Stimulated activated effector memory CD8-positive, alpha-beta T cell treated with anti-CD3 and anti-CD28 coated beads, Interleukin-12 subunit alpha, Interleukin-12 subunit beta, amount 100 ng/mL, for 72 hours (primary cell): ENCODE measurements at regions not wholly inside any gene's neighbourhood (a gene's known extent, or its start where the extent isn't known, plus 50 kb on each side); places are given as distances from the start of the nearest gene placed in this dataset.
A peak's percentile ranks its signal among the peaks of the same experiment; 100 is the strongest.

ENCODE experiments used
- ATAC-seq: fragments of 150-1000 bp; cut with Tn5 transposase; 2 replicates; pipeline ENCODE4 v1.10.0; 2021
- DNase-seq, 2 donors: peaks; one replicate each; pipeline ENCODE4 v3.0.0; 2021 to 2022; ENCODE audit warnings: low spot score in 2 of 2
- H3K27ac Mint-ChIP-seq: one replicate; pipeline ENCODE4 v1.8.0; 2022; ENCODE audit warnings: mild to moderate bottlenecking, mixed read lengths
- H3K36me3 Mint-ChIP-seq: one replicate; pipeline ENCODE4 v1.8.0; 2022; ENCODE audit warnings: mild to moderate bottlenecking, mixed read lengths
- H3K4me1 Mint-ChIP-seq: one replicate; pipeline ENCODE4 v1.8.0; 2022; ENCODE audit warnings: mixed read lengths
- H3K4me3 Mint-ChIP-seq: one replicate; pipeline ENCODE4 v1.8.0; 2022; ENCODE audit warnings: mild to moderate bottlenecking, mixed read lengths
- H3K9me3 Mint-ChIP-seq: one replicate; pipeline ENCODE4 v1.8.0; 2022; ENCODE audit warnings: mixed read lengths

- no peak for DNase-seq
Measured at GRCh38 chr1:56357927-56358690, 221.3 kb downstream of the PLPP3 start.

DNA sequence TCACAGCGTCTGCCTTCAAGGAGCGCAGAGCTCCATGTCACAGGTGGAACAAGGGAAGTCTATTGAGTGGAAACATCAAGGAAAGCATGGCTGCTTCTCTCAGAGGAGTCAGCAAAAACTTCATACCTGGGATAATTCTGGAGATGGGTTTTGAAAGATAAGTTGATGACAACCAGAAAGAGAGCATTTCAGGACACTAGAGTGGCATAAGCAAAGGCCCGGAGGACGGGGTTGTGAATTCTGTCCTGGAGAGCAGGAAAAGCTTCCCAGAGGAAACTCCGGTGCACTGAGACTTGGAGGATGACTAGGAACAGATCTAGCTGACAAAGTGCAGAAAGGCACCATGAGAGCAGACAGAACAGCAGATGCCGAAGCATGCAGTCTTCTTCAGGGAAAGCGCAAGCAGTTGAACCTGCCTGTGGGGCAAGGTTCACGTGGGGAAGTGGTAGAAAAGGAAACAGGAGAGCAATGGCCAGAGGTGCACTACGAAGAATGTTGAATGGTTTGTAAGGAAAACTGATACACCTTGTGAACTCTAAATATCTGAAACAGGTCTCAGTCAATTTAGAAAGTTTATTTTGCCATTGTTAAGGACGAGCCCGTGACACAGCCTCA lies 222.9 kb downstream of the PLPP3 start:
- no peak overlapping the region for H3K4me3 Mint-ChIP-seq
- H3K36me3 Mint-ChIP-seq: no peaks in the 10 kb centered on the region
- DNase-seq: no peak
- no peaks in the 10 kb centered on the region for H3K9me3 Mint-ChIP-seq
- no peak for ATAC-seq
- no peaks in the 10 kb centered on the region for H3K4me1 Mint-ChIP-seq
- H3K27ac Mint-ChIP-seq: no peak overlapping the region

More at GRCh38 chr1:56357927-56358690, 221.3 kb downstream of the PLPP3 start:
- no peak for ATAC-seq
- Mint-ChIP-seq H3K36me3 (no peaks in the 10 kb centered on the region), H3K4me1 (no peaks in the 10 kb centered on the region), H3K9me3 (no peaks in the 10 kb centered on the region), H3K27ac (no peak overlapping the region), H3K4me3 (no peak overlapping the region)

- ATAC-seq: no peak
- no peaks in the 10 kb centered on the region for H3K4me1 Mint-ChIP-seq
- DNase-seq: no peak
- H3K4me3 Mint-ChIP-seq: no peak overlapping the region
- H3K9me3 Mint-ChIP-seq: no peaks in the 10 kb centered on the region
- no peaks in the 10 kb centered on the region for H3K36me3 Mint-ChIP-seq
- no peak overlapping the region for H3K27ac Mint-ChIP-seq
Measured at GRCh38 chr1:56355918-56356317, 223.4 kb downstream of the PLPP3 start.

DNA sequence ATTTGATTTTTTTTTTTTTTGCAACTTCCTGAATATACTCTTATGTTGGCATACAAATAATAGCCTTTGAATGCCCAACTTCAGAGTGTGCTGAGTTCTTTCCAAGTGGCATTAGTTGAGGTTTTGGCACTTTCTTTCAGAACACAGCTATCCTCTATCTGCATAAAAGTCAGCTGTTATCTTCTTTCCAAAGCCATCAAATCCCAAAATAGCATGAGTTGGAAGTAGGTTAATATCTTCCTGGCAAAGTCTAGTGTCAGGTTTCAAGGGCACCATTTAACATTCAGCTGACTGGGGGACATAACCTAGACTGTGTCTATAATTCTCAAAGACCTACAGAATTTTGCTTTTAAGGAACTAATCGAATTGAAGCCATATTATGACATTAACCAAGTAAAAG lies 223.9 kb downstream of the PLPP3 start:
- Mint-ChIP-seq H3K36me3 (no peaks in the 10 kb centered on the region), H3K27ac (no peak overlapping the region), H3K9me3 (no peaks in the 10 kb centered on the region), H3K4me1 (no peaks in the 10 kb centered on the region), H3K4me3 (no peak overlapping the region)
- ATAC-seq (no peak), DNase-seq (no peak)

DNA sequence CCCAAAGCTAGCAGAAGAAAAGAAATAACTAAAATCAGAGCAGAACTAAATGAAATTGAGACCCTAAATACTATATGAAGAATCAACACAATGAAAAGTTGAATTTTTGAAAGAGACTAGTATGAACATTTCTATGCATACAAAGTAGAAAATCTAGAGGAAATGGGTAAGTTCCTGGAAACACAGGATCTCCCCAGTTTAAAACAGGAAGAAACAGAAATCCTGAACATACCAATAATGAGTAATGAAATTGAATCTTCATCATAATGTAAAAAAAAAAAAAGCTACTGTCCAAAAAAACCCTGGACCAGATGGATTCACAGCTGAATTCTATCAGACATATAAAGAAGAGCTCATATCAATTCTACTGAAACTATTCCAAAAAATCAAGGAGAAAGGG lies 233.5 kb downstream of the PLPP3 start:
- Mint-ChIP-seq H3K27ac (no peak overlapping the region), H3K4me1 (no peaks in the 10 kb centered on the region), H3K36me3 (no peaks in the 10 kb centered on the region), H3K9me3 (peaks cover 9% of the 10 kb centered on the region), H3K4me3 (no peak overlapping the region)
- ATAC-seq: no peak
- no peak for DNase-seq

DNA sequence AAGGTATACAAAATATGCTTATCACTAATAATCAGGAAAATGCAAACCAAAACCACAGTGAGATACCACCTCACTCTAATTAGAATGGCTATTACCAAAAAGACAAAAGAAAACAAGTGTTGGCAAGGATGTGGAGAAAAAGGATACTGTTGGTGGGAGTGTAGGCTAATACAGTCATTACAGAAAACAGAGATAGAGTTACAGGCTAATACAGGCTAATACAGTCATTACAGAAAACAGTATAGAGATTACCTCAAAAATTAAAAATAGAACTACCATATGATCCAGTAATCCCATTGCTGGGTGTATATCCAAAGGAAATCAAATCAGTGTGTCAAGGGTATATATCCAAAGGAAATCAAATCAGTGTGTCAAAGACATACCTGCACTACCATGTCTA lies 238.4 kb downstream of the PLPP3 start:
- Mint-ChIP-seq H3K27ac (no peak overlapping the region), H3K9me3 (peaks cover 6% of the 10 kb centered on the region), H3K36me3 (no peaks in the 10 kb centered on the region), H3K4me1 (no peaks in the 10 kb centered on the region), H3K4me3 (no peak overlapping the region)
- ATAC-seq (no peak), DNase-seq (no peak)

GRCh38 chr1:56339786-56340465 lies 239.4 kb downstream of the PLPP3 start:
- Mint-ChIP-seq H3K4me1 (no peaks in the 10 kb centered on the region), H3K36me3 (no peaks in the 10 kb centered on the region), H3K4me3 (no peak overlapping the region), H3K27ac (no peak overlapping the region), H3K9me3 (peaks cover 2% of the 10 kb centered on the region)
- no peak for ATAC-seq
- DNase-seq: no peak

DNA sequence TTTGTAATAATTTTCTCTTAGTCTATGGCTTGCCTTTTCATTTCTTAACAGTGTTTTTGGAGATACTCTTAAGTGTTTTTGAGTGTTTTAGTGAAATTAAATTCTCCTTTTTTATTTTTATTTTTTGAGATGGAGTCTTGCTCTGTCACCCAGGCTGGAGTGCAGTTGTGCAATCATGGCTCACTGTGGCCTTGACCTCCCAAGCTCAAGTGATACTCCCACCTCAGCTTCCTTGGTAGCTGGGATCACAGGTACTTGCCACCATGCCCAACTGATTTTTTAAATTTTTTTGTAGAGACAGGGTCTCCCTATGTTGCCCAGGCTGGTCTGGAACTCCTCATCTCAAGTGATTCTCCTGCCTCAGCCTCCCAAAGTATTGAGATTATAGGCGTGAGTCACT lies 240.3 kb downstream of the PLPP3 start:
- no peaks in the 10 kb centered on the region for H3K36me3 Mint-ChIP-seq
- H3K4me1 Mint-ChIP-seq: no peaks in the 10 kb centered on the region
- DNase-seq: no peak
- no peak for ATAC-seq
- no peak overlapping the region for H3K27ac Mint-ChIP-seq
- H3K4me3 Mint-ChIP-seq: no peak overlapping the region
- peaks cover 2% of the 10 kb centered on the region for H3K9me3 Mint-ChIP-seq

GRCh38 chr1:56336982-56337381 lies 242.4 kb downstream of the PLPP3 start:
- Mint-ChIP-seq H3K36me3 (no peaks in the 10 kb centered on the region), H3K9me3 (peaks cover 2% of the 10 kb centered on the region), H3K4me3 (no peak overlapping the region), H3K4me1 (no peaks in the 10 kb centered on the region), H3K27ac (no peak overlapping the region)
- no peak for ATAC-seq
- no peak for DNase-seq

GRCh38 chr1:56335394-56335793 lies 244.0 kb downstream of the PLPP3 start:
- Mint-ChIP-seq H3K4me3 (no peak overlapping the region), H3K4me1 (no peaks in the 10 kb centered on the region), H3K36me3 (no peaks in the 10 kb centered on the region), H3K9me3 (no peaks in the 10 kb centered on the region), H3K27ac (no peak overlapping the region)
- ATAC-seq (no peak), DNase-seq (no peak)

DNA sequence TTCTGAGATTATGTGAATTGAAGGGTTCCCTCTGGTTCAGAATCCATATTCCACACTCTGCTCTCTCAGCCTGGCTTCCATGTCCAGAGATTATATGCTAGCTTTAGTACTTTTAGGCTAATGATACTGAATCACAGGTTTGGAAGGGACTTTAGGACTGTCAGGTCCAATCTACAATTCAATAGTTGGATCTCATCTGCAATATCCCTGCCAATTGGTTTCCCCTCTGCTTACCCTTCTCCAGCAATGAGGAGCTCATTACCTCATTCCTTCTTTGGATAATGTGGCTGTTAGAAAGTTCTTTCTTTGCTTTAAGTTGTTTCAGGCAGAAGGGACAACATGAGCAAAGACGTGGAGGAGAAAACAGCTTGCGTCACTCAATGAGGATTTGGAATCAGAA lies 245.3 kb downstream of the PLPP3 start:
- H3K4me3 Mint-ChIP-seq: no peak overlapping the region
- ATAC-seq: no peak
- no peak overlapping the region for H3K27ac Mint-ChIP-seq
- no peak for DNase-seq
- H3K4me1 Mint-ChIP-seq: no peaks in the 10 kb centered on the region
- H3K36me3 Mint-ChIP-seq: no peaks in the 10 kb centered on the region
- H3K9me3 Mint-ChIP-seq: peaks cover under 1% of the 10 kb centered on the region

GRCh38 chr1:56333461-56333860 lies 245.9 kb downstream of the PLPP3 start:
- H3K9me3 Mint-ChIP-seq: peaks cover 3% of the 10 kb centered on the region
- DNase-seq: no peak
- H3K4me3 Mint-ChIP-seq: no peak overlapping the region
- no peak overlapping the region for H3K27ac Mint-ChIP-seq
- no peak for ATAC-seq
- H3K4me1 Mint-ChIP-seq: no peaks in the 10 kb centered on the region
- no peaks in the 10 kb centered on the region for H3K36me3 Mint-ChIP-seq

GRCh38 chr1:56331892-56332567 lies 247.3 kb downstream of the PLPP3 start:
- Mint-ChIP-seq H3K4me1 (no peaks in the 10 kb centered on the region), H3K4me3 (no peak overlapping the region), H3K36me3 (no peaks in the 10 kb centered on the region), H3K9me3 (peaks cover 3% of the 10 kb centered on the region), H3K27ac (no peak overlapping the region)
- no peak for DNase-seq
- ATAC-seq: no peak

- Mint-ChIP-seq H3K9me3 (peaks cover 3% of the 10 kb centered on the region), H3K4me3 (no peak overlapping the region), H3K4me1 (no peaks in the 10 kb centered on the region), H3K36me3 (no peaks in the 10 kb centered on the region), H3K27ac (no peak overlapping the region)
- no peak for DNase-seq
- ATAC-seq: no peak
Measured at GRCh38 chr1:56331207-56331891, 248.0 kb downstream of the PLPP3 start.

DNA sequence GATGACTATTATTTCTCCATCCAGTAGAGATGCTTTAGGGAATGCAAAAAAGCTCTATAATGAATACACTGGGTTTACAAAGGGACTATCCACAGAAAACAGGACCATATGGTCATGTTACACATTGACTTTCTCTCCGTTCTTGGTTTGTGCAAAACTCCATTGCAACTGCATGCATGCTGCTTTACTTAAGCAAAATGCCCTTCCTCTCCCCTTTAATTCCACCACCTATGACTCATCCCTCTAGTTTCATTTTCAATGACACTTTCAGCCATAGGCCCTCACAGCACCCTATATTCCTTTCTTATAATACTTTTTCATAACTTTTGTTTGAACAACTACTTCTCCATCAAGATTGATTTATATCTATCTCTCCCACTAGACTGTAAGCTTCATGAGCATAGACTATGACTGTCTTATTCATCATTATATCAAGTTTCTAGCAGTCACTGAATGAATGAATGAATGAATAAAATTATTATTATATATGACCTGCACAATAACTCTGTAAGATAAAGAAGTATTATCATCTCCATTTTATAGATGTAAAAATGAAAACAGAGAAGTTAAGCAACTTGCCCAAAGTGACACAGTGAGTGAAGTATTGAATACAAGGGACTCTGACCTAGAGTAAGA lies 248.9 kb downstream of the PLPP3 start:
- Mint-ChIP-seq H3K27ac (no peak overlapping the region), H3K9me3 (peaks cover 3% of the 10 kb centered on the region), H3K36me3 (no peaks in the 10 kb centered on the region), H3K4me3 (no peak overlapping the region), H3K4me1 (no peaks in the 10 kb centered on the region)
- no peak for DNase-seq
- peak; percentile 51 for ATAC-seq
